ENCODE measurements at regions not wholly inside any gene's neighbourhood (a gene's known extent, or its start where the extent isn't known, plus 50 kb on each side); places are given as distances from the start of the nearest gene placed in this dataset.

GRCh38 chr13:40075281-40075680 lies 419.8 kb downstream of the COG6 start:
- H3K36me3 ChIP-seq (ENCODE audit: insufficient read depth, low read length), result no peaks in the 10 kb centered on the region
- H3K9ac ChIP-seq (ENCODE audit: low read depth, low read length), result no peak overlapping the region
- no peaks in the 10 kb centered on the region for H3K9me3 ChIP-seq (ENCODE audit: control insufficient read depth, insufficient read depth, low read length)
- H3K4me1 ChIP-seq (ENCODE audit: insufficient read depth, low read length), result no peaks in the 10 kb centered on the region

- Histone ChIP-seq H3K4me1 (ENCODE audit: insufficient read depth, low read length) (no peaks in the 10 kb centered on the region), H3K9me3 (ENCODE audit: control insufficient read depth, insufficient read depth, low read length) (no peaks in the 10 kb centered on the region), H3K9ac (ENCODE audit: low read depth, low read length) (no peak overlapping the region), H3K36me3 (ENCODE audit: insufficient read depth, low read length) (no peaks in the 10 kb centered on the region)
Measured at GRCh38 chr13:40076765-40077362, 421.4 kb downstream of the COG6 start.

- no peaks in the 10 kb centered on the region for H3K9me3 ChIP-seq (ENCODE audit: control insufficient read depth, insufficient read depth, low read length)
- H3K4me1 ChIP-seq (ENCODE audit: insufficient read depth, low read length), result no peaks in the 10 kb centered on the region
- no peaks in the 10 kb centered on the region for H3K36me3 ChIP-seq (ENCODE audit: insufficient read depth, low read length)
- H3K9ac ChIP-seq (ENCODE audit: low read depth, low read length), result no peak overlapping the region
Measured at GRCh38 chr13:40077396-40078027, 422.1 kb downstream of the COG6 start.

- H3K36me3 ChIP-seq (ENCODE audit: insufficient read depth, low read length), result no peaks in the 10 kb centered on the region
- no peaks in the 10 kb centered on the region for H3K9me3 ChIP-seq (ENCODE audit: control insufficient read depth, insufficient read depth, low read length)
- no peak overlapping the region for H3K9ac ChIP-seq (ENCODE audit: low read depth, low read length)
- no peaks in the 10 kb centered on the region for H3K4me1 ChIP-seq (ENCODE audit: insufficient read depth, low read length)
Measured at GRCh38 chr13:40079721-40080120, 424.3 kb downstream of the COG6 start.

- Histone ChIP-seq H3K36me3 (ENCODE audit: insufficient read depth, low read length) (no peaks in the 10 kb centered on the region; the same call in 1 of the 2 replicates), H3K9me3 (ENCODE audit: control insufficient read depth, insufficient read depth, low read length) (no peaks in the 10 kb centered on the region), H3K4me1 (ENCODE audit: insufficient read depth, low read length) (no peaks in the 10 kb centered on the region), H3K9ac (ENCODE audit: low read depth, low read length) (no peak overlapping the region)
Measured at GRCh38 chr13:40080676-40081075, 425.2 kb downstream of the COG6 start.

GRCh38 chr13:40082639-40083038 lies 427.2 kb downstream of the COG6 start:
- Histone ChIP-seq H3K36me3 (ENCODE audit: insufficient read depth, low read length) (no peaks in the 10 kb centered on the region; the same call in 1 of the 2 replicates), H3K9me3 (ENCODE audit: control insufficient read depth, insufficient read depth, low read length) (no peaks in the 10 kb centered on the region), H3K9ac (ENCODE audit: low read depth, low read length) (no peak overlapping the region), H3K4me1 (ENCODE audit: insufficient read depth, low read length) (no peaks in the 10 kb centered on the region)

GRCh38 chr13:40083841-40084240 lies 428.4 kb downstream of the COG6 start:
- Histone ChIP-seq H3K4me1 (ENCODE audit: insufficient read depth, low read length) (no peaks in the 10 kb centered on the region), H3K9me3 (ENCODE audit: control insufficient read depth, insufficient read depth, low read length) (no peaks in the 10 kb centered on the region), H3K36me3 (ENCODE audit: insufficient read depth, low read length) (no peaks in the 10 kb centered on the region; the same call in 1 of the 2 replicates), H3K9ac (ENCODE audit: low read depth, low read length) (no peak overlapping the region)

- H3K9me3 ChIP-seq (ENCODE audit: control insufficient read depth, insufficient read depth, low read length), result no peaks in the 10 kb centered on the region
- no peaks in the 10 kb centered on the region; the same call in 1 of the 2 replicates for H3K36me3 ChIP-seq (ENCODE audit: insufficient read depth, low read length)
- H3K9ac ChIP-seq (ENCODE audit: low read depth, low read length), result no peak overlapping the region
- no peaks in the 10 kb centered on the region for H3K4me1 ChIP-seq (ENCODE audit: insufficient read depth, low read length)
Measured at GRCh38 chr13:40084934-40085333, 429.5 kb downstream of the COG6 start.

GRCh38 chr13:40087091-40088002 lies 431.9 kb downstream of the COG6 start:
- no peak overlapping the region for H3K9ac ChIP-seq (ENCODE audit: low read depth, low read length)
- H3K36me3 ChIP-seq (ENCODE audit: insufficient read depth, low read length), result no peaks in the 10 kb centered on the region; the same call in 1 of the 2 replicates
- H3K9me3 ChIP-seq (ENCODE audit: control insufficient read depth, insufficient read depth, low read length), result no peaks in the 10 kb centered on the region
- no peaks in the 10 kb centered on the region for H3K4me1 ChIP-seq (ENCODE audit: insufficient read depth, low read length)

GRCh38 chr13:40094056-40094455 lies 438.6 kb downstream of the COG6 start:
- Histone ChIP-seq H3K4me1 (ENCODE audit: insufficient read depth, low read length) (no peaks in the 10 kb centered on the region), H3K9me3 (ENCODE audit: control insufficient read depth, insufficient read depth, low read length) (peaks cover 5% of the 10 kb centered on the region; the same call in 1 of the 2 replicates), H3K36me3 (ENCODE audit: insufficient read depth, low read length) (no peaks in the 10 kb centered on the region), H3K9ac (ENCODE audit: low read depth, low read length) (no peak overlapping the region)

GRCh38 chr13:40095695-40096356 lies 440.4 kb downstream of the COG6 start:
- Histone ChIP-seq H3K9me3 (ENCODE audit: control insufficient read depth, insufficient read depth, low read length) (peaks cover 12% of the 10 kb centered on the region; the same call in 1 of the 2 replicates), H3K36me3 (ENCODE audit: insufficient read depth, low read length) (no peaks in the 10 kb centered on the region), H3K4me1 (ENCODE audit: insufficient read depth, low read length) (no peaks in the 10 kb centered on the region), H3K9ac (ENCODE audit: low read depth, low read length) (no peak overlapping the region)

- peaks cover 12% of the 10 kb centered on the region; the same call in 1 of the 2 replicates for H3K9me3 ChIP-seq (ENCODE audit: control insufficient read depth, insufficient read depth, low read length)
- H3K4me1 ChIP-seq (ENCODE audit: insufficient read depth, low read length), result no peaks in the 10 kb centered on the region
- no peak overlapping the region for H3K9ac ChIP-seq (ENCODE audit: low read depth, low read length)
- H3K36me3 ChIP-seq (ENCODE audit: insufficient read depth, low read length), result no peaks in the 10 kb centered on the region
Measured at GRCh38 chr13:40096357-40096901, 441.0 kb downstream of the COG6 start.

- Histone ChIP-seq H3K9ac (ENCODE audit: low read depth, low read length) (no peak overlapping the region), H3K9me3 (ENCODE audit: control insufficient read depth, insufficient read depth, low read length) (peaks cover 12% of the 10 kb centered on the region; the same call in 1 of the 2 replicates), H3K36me3 (ENCODE audit: insufficient read depth, low read length) (no peaks in the 10 kb centered on the region), H3K4me1 (ENCODE audit: insufficient read depth, low read length) (no peaks in the 10 kb centered on the region)
Measured at GRCh38 chr13:40098246-40098645, 442.8 kb downstream of the COG6 start.

Measured in ES-I3 (cell line).